ENCODE measurements at regions not wholly inside any gene's neighbourhood (a gene's known extent, or its start where the extent isn't known, plus 50 kb on each side); places are given as distances from the start of the nearest gene placed in this dataset.

GRCh38 chr5:124924729-124925128 is 178.3 kb upstream of the ZNF608 start:
- ChIA-PET POLR2A (no interaction called here), CTCF (ENCODE audit: low intra/inter-chr PET ratio, low total read pairs) (no interaction called here)
- DNase-seq (ENCODE audit: low spot score): no peak
- intact Hi-C loops (cut with micrococcal nuclease; ENCODE audit: unreplicated experiment) (no loop called here), in situ Hi-C loops (cut with HindIII; ENCODE audit: extremely low pct_ligation_motif_present, low pct_unique_long_range_greater_than_20kb) (no loop called here)
- Histone ChIP-seq H2AFZ (ENCODE audit: low read length) (no peak overlapping the region), H3K4me1 (ENCODE audit: insufficient read depth, low read length) (no peaks in the 10 kb centered on the region), H3K4me2 (ENCODE audit: low read depth, low read length) (no peak overlapping the region), H3K9me3 (ENCODE audit: low read length) (no peaks in the 10 kb centered on the region), H3K79me2 (ENCODE audit: insufficient read depth, low read length) (no peaks in the 10 kb centered on the region), H4K20me1 (ENCODE audit: insufficient read depth, low read length) (no peaks in the 10 kb centered on the region), H3K4me3 (replicated peaks in 1 of 3; ENCODE audit: insufficient read depth in 1 of 3, low read depth in 2 of 3, low read length in 3 of 3) (no peak overlapping the region), H3K36me3 (replicated peaks in 1 of 2; ENCODE audit: control insufficient read depth in 1 of 2, insufficient read depth in 2 of 2, low read length in 2 of 2) (no peaks in the 10 kb centered on the region), H3K27me3 (ENCODE audit: control insufficient read depth in 1 of 2, insufficient read depth in 2 of 2, low read length in 2 of 2) (no peaks in the 10 kb centered on the region; a peak in 1 of 5 replicates), H3K9ac (ENCODE audit: insufficient read depth, low read depth, low read length) (no peak overlapping the region), H3K27ac (ENCODE audit: extremely low read length, insufficient read depth, low read length) (no peak overlapping the region)
- no TSS peak for BruUV-seq (replicated peaks)
- FAIRE-seq: no peak
- WGBS (ENCODE audit: low lambda C conversion rate): 8% methylated on average over 1 of the region's 1 CpG
- ATAC-seq: no peak
- TF ChIP-seq HMG20B (CRISPR knock-in tag; conservative IDR thresholded peaks at IDR 0.05) (no peak), NFIB (CRISPR knock-in tag; IDR thresholded peaks at IDR 0.05; ENCODE audit: borderline replicate concordance) (no peak), GZF1 (CRISPR knock-in tag; IDR thresholded peaks at IDR 0.05) (no peak), ZNF891 (CRISPR knock-in tag; IDR thresholded peaks at IDR 0.05) (no peak), KLF12 (CRISPR knock-in tag; IDR thresholded peaks at IDR 0.05; ENCODE audit: borderline replicate concordance) (no peak), ARID2 (CRISPR knock-in tag; IDR thresholded peaks at IDR 0.05; ENCODE audit: borderline replicate concordance) (no peak), ZNF547 (CRISPR knock-in tag; IDR thresholded peaks at IDR 0.05) (no peak), ZNF333 (CRISPR knock-in tag; IDR thresholded peaks at IDR 0.05; ENCODE audit: borderline replicate concordance) (no peak), SMAD3 (CRISPR knock-in tag; IDR thresholded peaks at IDR 0.05) (no peak), ZNF598 (CRISPR knock-in tag; IDR thresholded peaks at IDR 0.05; ENCODE audit: borderline replicate concordance) (no peak), ZNF354B (CRISPR knock-in tag; IDR thresholded peaks at IDR 0.05) (no peak), HIC2 (CRISPR knock-in tag; IDR thresholded peaks at IDR 0.05; ENCODE audit: low read depth) (no peak), ZNF761 (CRISPR knock-in tag; conservative IDR thresholded peaks at IDR 0.05) (no peak)

Measured in HepG2 (cell line).